Islet of Langerhans (tissue), 1 donor: ENCODE measurements at regions not wholly inside any gene's neighbourhood (a gene's known extent, or its start where the extent isn't known, plus 50 kb on each side); places are given as distances from the start of the nearest gene placed in this dataset.

Experiments
- FAIRE-seq: peaks from one replicate; lab custom pipeline; 2011; peaks lifted over from hg19 to GRCh38; lab: Jason Lieb, UNC

DNA sequence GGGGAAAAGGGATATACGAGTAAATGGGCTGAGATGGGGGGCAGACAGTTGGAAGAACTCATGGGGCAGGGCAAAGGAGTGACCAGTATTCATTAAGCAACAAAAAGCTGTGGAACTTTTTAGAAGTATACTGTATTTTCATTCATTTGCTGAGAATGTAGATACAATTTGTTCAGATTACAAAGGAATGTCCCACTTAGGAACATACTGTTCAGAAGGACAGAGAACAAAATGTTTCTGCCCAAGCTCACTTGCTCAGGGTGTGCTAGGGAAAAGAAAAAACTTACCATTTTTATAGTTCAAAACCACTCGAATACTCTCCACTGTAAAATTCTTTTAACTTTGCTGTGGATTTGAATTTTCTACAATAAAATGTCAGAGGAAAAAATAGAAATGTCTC lies 135.2 kb upstream of the AFF2 start:
- FAIRE-seq, result no peak

DNA sequence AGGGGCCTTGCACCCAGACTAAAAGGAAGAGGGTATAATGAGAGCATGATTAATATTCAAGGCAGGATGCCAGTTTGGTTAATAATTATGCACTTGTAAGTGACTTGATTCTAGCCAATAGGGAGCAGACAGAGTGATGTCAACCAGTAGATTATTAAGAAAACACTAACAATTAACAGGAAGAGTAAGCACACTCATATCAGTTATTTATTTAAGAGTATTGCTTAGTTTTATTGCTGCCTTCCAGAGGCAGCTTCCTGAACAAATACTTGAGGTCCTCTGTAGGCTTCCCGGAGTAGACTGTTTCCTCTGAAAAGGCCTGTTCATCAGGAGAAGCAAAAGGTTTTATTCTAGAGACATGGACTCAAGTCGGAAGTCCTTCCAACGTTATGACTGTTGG lies 129.1 kb upstream of the AFF2 start:
- peak; percentile 76 for FAIRE-seq

DNA sequence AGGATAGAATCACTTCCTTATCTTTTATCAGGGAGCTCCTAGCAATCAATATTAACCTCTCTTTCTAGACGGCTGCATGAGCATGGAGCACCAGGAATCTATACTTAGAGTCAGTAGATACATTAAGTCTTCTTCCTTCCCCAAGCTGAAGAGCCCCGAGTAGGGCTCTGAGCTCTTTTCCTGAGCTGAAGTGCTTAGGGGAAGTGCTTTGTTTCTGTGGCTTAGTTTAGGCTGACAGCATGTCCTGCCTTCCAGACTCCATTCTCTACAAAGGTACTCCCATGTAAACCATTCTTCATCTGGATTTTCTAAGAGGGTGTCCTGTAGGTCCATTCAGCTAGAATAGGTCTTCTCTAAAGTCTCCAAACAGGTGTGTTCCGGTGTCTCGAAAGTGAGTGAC lies 127.5 kb upstream of the AFF2 start:
- no peak for FAIRE-seq

DNA sequence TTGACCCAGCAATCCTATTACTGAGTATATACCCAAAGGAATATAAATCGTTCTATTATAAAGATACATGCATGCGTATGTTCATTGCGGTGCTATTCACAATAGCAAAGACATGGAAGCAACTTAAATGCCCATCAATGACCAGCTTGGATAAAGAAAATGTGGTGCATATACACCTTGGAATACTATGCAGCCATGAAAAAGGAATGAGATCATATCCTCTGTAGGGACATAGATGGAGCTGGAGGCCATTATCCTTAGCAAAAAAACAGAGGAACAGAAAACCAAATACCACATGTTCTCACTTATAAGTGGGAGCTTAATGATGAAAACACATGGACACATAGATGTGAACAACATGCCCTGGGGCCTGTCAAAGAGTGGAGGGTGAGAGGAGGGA lies 124.1 kb upstream of the AFF2 start:
- FAIRE-seq, result no peak

DNA sequence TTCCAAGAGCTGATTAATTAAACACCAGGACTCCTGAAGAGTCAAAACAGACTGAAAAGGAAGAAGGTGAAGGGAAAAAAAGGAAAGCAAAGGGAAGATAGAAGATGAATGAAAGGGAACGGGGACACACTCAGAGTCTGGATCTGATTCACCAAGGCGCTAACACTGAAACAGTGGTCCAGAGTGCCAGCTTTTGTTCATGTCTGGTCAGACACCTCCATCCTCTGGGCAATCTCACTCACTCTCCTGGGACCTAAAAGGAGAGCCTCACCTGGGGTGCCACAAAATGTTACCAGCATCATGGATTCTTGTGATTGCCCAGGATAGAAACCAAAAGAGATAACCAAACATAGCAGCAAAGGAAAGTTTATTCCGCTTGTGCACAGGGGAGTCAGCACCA lies 120.3 kb upstream of the AFF2 start:
- no peak for FAIRE-seq

DNA sequence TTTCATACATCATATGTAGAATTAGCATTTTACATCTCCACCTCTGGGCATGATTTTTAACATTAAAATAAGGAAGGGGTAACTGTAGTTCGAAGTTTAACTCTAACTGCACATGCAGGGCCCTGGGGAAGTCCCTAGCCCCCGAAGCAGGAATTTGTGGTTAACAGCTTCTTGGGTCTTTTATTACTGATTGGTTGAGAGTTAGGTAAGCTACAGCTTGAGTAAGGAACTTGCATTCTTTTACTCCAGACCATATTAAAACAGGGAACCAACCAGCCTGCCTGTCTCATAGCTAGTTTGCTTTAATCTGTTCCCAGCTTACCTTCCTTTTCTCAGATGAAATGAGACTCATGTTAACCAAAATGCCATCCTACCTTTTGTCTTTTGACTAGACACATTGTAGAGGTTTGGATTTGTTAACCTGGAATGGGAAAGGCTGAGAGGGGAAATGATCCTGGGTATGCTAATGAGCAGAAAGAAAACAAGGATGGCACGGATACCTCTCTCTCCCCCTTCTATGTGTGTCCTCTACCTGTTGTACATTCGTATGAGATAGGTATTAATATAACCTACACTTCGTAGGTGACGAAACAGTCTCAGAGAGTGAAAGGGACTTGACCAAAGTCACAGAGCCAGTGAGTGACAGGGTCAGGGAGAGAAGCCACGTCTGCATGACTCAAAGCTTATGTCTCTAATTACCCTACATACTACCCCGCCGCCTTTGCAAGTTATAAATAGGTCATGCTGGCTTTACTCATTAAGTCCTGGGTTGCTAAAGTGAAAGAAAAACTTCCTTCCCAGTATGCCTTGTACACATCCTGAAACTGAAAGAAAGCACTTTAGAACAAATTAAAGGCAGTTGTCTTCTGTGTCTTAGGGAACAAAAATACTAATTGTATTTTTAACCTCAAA lies 119.5 kb upstream of the AFF2 start:
- FAIRE-seq, result no peak

DNA sequence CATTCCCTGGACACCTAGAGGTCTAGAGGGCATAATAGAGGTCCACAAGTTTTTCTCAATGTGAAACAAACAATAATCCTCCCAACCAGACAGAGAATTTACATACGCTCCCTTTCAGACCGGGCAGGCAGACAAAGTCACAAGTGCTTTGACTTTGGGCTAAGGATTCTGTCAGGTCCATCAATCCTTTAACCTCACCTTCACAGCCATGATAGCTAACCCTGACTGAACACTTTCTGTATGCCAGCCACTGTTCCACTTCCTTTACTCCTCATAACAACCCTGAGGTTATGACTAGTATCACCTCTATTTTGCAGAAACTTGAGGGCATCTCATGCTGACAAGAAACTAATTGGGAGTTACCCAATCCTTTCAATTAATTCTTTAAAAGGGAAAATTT lies 118.8 kb upstream of the AFF2 start:
- no peak for FAIRE-seq

DNA sequence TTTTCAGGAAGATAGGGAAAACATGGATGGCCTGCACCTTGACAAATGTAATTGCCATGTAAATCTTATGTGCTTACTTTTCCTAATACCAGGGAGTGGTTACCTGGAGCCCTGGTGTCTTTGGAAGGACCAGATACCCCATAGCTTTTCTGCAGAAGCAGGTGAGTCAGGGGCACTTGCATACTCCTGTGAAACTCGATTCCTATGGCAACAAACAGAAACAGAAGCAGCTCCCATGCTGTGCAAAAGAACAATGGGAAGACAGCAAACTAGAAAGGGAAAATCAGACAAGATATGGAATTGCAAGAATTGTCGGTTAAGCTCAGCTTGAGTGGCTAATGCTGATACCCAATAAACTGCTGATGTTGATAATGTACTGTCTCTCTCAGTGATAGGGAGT lies 117.4 kb upstream of the AFF2 start:
- no peak for FAIRE-seq

DNA sequence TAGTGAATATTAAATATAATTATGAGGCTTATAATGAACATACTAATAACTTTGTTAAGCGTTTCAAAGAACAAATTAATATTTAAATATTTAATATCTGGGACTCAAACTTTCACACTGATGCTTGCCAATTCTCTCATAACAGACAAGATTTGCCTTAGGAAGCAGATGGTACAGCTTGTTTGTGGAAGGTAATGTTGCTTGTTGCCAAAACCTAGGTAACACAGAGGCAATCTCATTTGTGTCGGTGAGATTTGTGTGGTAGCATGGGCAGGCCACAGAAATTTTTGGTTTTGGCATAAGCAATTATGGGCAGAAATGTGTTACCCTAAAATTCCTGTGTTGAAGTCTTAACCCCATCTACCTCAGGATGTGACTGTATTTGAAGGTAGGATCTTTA lies 114.9 kb upstream of the AFF2 start:
- no peak for FAIRE-seq

DNA sequence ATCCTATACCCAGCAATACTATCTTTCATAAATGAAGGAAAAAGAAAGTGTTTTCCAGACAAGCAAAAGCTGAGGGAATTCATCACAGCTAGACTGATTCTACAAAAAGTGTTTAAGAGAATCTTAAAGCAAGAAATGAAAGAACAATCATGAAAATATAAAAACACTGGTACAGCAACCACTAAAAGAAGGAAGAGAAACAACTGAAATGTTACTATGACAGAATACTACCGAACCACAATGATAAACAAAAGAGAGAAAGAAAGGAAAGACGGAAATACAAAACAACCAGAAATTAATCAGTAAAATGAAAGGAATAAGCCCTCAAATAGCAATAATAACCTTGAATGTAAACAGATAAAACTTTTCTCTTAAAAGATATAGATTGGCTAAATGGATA lies 110.8 kb upstream of the AFF2 start:
- FAIRE-seq, result no peak

DNA sequence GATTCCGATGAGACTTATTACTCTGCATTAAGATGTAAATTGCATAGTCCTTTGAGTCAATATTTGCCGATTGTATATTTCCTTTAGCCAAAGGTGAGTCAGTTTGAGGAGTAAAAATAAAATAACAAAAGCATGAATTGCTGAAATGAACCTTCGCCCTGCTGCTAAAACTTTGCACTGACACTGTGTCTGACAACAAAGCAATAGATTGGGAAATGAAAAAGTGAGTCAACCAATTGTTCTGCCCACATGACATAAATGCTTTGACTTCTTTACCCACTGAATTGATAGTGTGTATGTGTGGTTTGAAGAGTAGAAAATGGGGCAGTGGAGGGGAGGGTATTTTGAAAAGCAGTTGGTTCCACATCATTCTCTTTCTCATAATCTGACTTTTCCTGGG lies 88.4 kb upstream of the AFF2 start:
- no peak for FAIRE-seq

DNA sequence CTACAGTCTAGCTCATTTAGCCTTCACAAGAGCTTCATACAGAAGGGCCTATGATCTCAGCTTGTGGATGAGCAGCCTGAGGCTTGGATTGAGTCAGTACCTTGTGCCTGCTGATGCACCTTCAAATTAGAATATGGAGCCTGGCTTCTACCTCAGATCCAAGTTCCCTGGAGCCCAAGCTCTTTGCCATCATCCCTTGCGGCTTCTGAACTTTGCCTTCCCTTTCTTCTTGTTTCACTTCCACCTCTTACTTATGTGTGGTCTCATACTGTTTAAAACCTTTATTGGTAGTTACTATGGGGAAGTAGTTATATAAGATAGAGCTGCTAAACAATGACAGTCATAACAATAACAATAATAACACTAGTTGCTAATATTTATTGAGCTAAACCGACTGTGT lies 84.3 kb upstream of the AFF2 start:
- FAIRE-seq, result no peak

DNA sequence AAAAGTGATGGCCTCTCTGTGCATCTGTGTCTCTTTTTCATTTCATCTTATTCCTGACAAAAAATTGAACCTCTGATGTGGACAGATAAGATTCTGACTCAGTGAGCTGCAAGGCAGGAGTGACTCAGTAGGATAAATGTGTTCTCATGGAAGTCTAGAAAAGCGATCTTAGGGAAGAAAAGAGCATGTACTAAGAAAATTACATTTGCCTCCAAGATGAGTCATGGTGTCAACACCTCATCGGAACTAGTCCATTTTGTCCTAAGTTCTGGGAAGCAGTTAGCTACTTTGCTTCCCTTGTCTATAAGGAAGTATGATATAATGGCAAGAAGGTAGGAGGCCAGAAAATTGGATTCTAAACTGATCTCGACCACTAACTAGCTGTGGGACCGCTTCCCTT lies 83.5 kb upstream of the AFF2 start:
- no peak for FAIRE-seq

DNA sequence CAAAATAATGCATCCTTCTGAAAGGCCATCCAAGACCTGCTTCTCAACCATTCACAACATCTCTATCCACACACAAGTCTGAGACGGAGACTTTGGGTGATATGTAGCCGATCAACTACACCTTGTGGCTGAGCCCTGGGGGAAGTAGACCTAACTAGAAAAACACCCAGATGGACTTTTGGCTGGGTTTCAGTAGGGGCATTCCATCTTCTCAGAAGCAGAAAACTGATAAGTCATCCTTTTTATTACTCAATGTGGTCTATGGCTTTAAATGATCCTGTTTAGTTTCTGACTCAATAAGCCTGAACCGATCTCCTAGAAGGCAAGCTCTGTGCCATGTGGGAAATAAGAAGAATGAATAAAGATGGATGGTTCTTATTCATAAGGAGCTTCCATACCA lies 82.5 kb upstream of the AFF2 start:
- no peak for FAIRE-seq

DNA sequence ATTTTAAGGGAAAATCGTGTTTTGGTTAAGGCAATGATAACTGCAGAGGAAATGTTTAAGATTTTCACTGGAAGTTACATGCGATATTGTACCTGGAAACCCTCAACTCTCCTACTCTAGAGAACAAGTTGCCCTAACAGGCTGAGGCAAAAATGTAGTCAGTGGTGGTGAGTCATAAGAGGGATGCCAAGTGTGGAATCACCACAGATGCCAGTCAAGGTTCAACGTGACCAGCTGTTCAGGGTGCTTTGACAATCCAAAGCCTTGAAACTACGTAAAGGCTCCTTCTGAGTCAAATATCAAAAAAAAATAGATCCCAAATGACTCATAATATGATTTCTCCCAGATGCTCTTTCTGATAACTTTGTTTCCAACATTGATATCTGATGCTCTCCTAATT lies 77.9 kb upstream of the AFF2 start:
- no peak for FAIRE-seq

DNA sequence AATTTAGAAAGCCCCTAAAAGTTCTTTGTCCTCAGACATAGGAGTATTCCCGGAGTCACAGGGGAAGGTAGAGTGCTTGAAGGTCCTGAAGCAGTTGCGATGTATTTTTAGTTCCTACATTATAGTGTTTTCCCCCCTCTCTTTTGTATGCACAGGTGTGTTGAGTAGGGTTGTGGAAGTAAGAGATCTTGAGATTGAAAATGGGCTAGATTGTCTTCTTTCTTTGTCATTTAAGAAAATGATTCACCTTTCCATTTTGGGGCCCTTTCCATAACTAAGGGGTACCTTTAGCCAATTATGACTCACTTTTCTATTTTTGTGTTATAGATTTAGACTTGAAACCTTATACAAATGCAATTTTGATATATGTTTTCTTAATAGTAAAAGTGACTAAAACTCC lies 75.8 kb upstream of the AFF2 start:
- no peak for FAIRE-seq

DNA sequence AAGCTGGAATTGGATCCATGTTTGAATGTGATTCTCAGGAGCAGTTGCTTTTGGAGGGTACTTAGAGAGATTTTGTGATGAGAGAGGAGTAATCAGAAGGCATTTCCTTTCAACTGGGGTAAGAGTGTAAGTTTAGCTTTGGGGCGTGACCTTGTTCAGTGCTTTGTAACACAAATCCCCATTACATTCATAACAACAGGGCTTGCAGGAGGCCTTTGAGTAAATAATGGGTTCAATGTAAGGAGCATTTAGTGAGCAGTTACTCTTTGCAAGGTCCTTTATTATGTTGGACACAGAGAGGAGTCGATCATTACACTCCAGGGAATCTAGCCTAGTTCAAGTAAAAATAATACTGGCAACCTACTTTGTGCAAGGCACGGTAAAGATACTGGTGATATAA lies 74.0 kb upstream of the AFF2 start:
- no peak for FAIRE-seq

DNA sequence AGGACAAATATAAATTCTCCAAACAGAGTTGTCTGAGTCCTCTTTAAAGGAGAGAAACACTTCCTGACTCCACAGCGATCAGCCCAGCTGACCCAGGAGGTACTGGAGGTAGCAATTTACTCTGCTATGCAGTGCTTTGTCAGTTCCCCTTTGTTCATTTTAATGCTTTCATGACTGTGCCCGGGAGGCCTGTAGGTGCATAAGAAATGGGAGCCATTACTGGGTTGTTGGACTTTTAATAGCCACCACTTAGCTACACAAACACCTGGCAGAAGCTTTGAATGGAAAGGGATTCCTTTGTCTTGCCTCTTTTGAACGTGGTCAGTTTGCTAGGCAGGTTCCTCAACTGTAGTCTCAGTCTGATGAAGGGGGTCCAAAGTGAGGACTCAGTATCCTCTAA lies 59.0 kb upstream of the AFF2 start:
- no peak for FAIRE-seq

DNA sequence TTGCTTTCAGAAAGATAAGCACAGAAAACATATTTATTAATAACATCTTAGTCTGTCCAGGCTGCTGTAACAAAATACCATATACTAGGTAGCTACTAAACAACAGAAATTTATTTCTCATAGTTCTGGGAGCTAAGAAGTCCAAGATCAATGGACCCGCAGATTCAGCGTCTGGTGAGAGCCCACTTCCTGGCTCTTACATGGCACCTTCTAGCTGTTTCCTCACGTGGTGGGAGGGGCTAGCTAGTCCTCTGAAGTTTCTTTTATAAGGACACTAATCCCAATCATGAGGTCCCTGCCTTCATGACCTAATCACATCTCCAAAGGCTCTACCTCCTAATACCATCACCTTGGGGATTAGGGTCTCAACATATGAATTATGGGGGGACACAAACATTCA lies 57.2 kb upstream of the AFF2 start:
- no peak for FAIRE-seq

DNA sequence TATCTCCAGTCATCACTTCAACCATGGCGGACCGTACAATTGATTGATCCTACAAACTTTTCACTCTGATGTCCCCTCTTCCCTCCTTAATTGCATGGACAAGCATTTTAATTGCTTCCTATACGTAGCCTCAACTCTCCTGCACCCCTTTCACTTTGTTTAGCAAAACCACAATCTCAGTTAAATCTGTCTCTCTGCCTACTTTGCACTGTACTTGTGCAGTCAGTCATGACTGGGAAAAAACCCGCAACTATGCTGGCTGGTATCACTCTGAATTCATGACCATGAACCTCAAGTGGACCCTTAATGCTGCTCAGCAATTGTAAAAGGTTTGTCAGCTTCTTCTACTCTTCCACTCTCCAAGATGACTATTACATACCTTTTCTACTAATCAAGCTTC lies 51.7 kb upstream of the AFF2 start:
- FAIRE-seq, result no peak
